Astrocyte (in vitro differentiated cells and primary cell): ENCODE measurements at regions not wholly inside any gene's neighbourhood (a gene's known extent, or its start where the extent isn't known, plus 50 kb on each side); places are given as distances from the start of the nearest gene placed in this dataset.

Experiments used
- DNase-seq: peaks from one replicate; pipeline ENCODE4 v3.0.0-alpha.2; 2010; ENCODE audit warnings: low read depth
- FAIRE-seq: peaks from 2 replicates; lab custom pipeline; 2011; peaks lifted over from hg19 to GRCh38; lab: Jason Lieb, UNC
- H2AFZ ChIP-seq: 2 replicates; pipeline ENCODE4 v1.6.0; 2012; ENCODE audit warnings: low read depth, low read length, inconsistent platforms
- H3K27ac ChIP-seq: 2 replicates; pipeline ENCODE4 v1.5.1; 2011; ENCODE audit warnings: low read depth, low read length, inconsistent platforms
- H3K27me3 ChIP-seq: 2 replicates; pipeline ENCODE4 v1.6.0; 2011; ENCODE audit warnings: low read length, inconsistent platforms; ENCODE audit not compliant: insufficient read depth
- H3K36me3 ChIP-seq: 2 replicates; pipeline ENCODE4 v1.5.1; 2011; ENCODE audit warnings: low read length, inconsistent platforms; ENCODE audit not compliant: insufficient read depth
- H3K4me1 ChIP-seq: 2 replicates; pipeline ENCODE4 v1.5.1; 2011; ENCODE audit warnings: low read length, inconsistent platforms; ENCODE audit not compliant: insufficient read depth
- H3K4me2 ChIP-seq: 2 replicates; pipeline ENCODE4 v1.6.0; 2012; ENCODE audit warnings: low read length, inconsistent platforms
- H3K4me3 ChIP-seq: 2 replicates; pipeline ENCODE4 v1.5.1; 2011; ENCODE audit warnings: low read depth, mild to moderate bottlenecking, low read length, inconsistent platforms; ENCODE audit not compliant: insufficient read depth
- H3K79me2 ChIP-seq: 2 replicates; pipeline ENCODE4 v1.6.0; 2012; ENCODE audit warnings: mild to moderate bottlenecking, low read length, inconsistent platforms; ENCODE audit not compliant: insufficient read depth
- H3K9ac ChIP-seq: 2 replicates; pipeline ENCODE4 v1.6.0; 2012; ENCODE audit warnings: mild to moderate bottlenecking, low read length, inconsistent platforms
- H3K9me3 ChIP-seq: 2 replicates; pipeline ENCODE4 v1.5.1; 2012; ENCODE audit warnings: low read depth, mild to moderate bottlenecking, low read length, inconsistent platforms; ENCODE audit not compliant: insufficient read depth
- H4K20me1 ChIP-seq: 2 replicates; pipeline ENCODE4 v1.6.0; 2012; ENCODE audit warnings: low read length, inconsistent platforms; ENCODE audit not compliant: insufficient read depth
- H3K27ac Mint-ChIP-seq: one replicate; pipeline ENCODE4 v1.8.0; 2021; ENCODE audit warnings: mild to moderate bottlenecking, mixed read lengths; ENCODE audit not compliant: unreplicated experiment
- H3K27me3 Mint-ChIP-seq: one replicate; pipeline ENCODE4 v1.8.0; 2021; ENCODE audit warnings: low read depth, mixed read lengths; ENCODE audit not compliant: unreplicated experiment
- H3K36me3 Mint-ChIP-seq: one replicate; pipeline ENCODE4 v1.8.0; 2021; ENCODE audit warnings: low read depth, mixed read lengths; ENCODE audit not compliant: unreplicated experiment
- H3K4me1 Mint-ChIP-seq: one replicate; pipeline ENCODE4 v1.8.0; 2021; ENCODE audit warnings: low read depth, mixed read lengths; ENCODE audit not compliant: unreplicated experiment
- H3K4me3 Mint-ChIP-seq: one replicate; pipeline ENCODE4 v1.8.0; 2021; ENCODE audit warnings: mild to moderate bottlenecking, moderate library complexity, mixed read lengths; ENCODE audit not compliant: unreplicated experiment
- H3K9me3 Mint-ChIP-seq: one replicate; pipeline ENCODE4 v1.8.0; 2021; ENCODE audit warnings: mild to moderate bottlenecking, mixed read lengths; ENCODE audit not compliant: unreplicated experiment
- CTCF ChIP-seq: IDR thresholded peaks from 2 replicates; pipeline ENCODE4 v1.5.1; 2011; ENCODE audit warnings: low read depth, mild to moderate bottlenecking, inconsistent platforms, low read length, moderate library complexity; ENCODE audit not compliant: insufficient read depth
- EZH2 ChIP-seq: IDR thresholded peaks from 2 replicates; pipeline ENCODE4 v1.6.1; 2012; ENCODE audit warnings: mild to moderate bottlenecking, low read length, inconsistent platforms; ENCODE audit not compliant: insufficient read depth

GRCh38 chr2:153543635-153544071, 65.1 kb upstream of the RPRM start:
- H3K4me2 ChIP-seq, result no peak overlapping the region
- H3K27ac ChIP-seq, result no peak overlapping the region
- FAIRE-seq, result no peak

GRCh38 chr2:153546358-153546757, 67.8 kb upstream of the RPRM start:
- no peaks in the 10 kb centered on the region for H3K27me3 ChIP-seq
- no peaks in the 10 kb centered on the region for H3K36me3 ChIP-seq
- DNase-seq, result no peak
- H3K27ac Mint-ChIP-seq, result no peak overlapping the region
- TF ChIP-seq EZH2 (no peak), CTCF (no peak)
- no peak overlapping the region for H2AFZ ChIP-seq
- no peaks in the 10 kb centered on the region for H3K27me3 Mint-ChIP-seq
- H3K79me2 ChIP-seq, result no peaks in the 10 kb centered on the region
- H3K9me3 Mint-ChIP-seq, result no peaks in the 10 kb centered on the region
- no peak for FAIRE-seq
- H3K27ac ChIP-seq, result no peak overlapping the region
- peaks cover 4% of the 10 kb centered on the region for H3K4me1 Mint-ChIP-seq
- no peaks in the 10 kb centered on the region for H3K36me3 Mint-ChIP-seq
- no peaks in the 10 kb centered on the region for H3K9me3 ChIP-seq
- no peak overlapping the region for H3K9ac ChIP-seq
- no peaks in the 10 kb centered on the region for H3K4me1 ChIP-seq
- no peak overlapping the region for H3K4me2 ChIP-seq
- H3K4me3 Mint-ChIP-seq, result no peak overlapping the region
- H4K20me1 ChIP-seq, result no peaks in the 10 kb centered on the region
- no peak overlapping the region for H3K4me3 ChIP-seq

More at GRCh38 chr2:153543635-153544071, 65.1 kb upstream of the RPRM start:
- no peak overlapping the region for H3K9ac ChIP-seq
- DNase-seq, result no peak
- H3K36me3 ChIP-seq, result no peaks in the 10 kb centered on the region
- peaks cover 4% of the 10 kb centered on the region for H3K9me3 Mint-ChIP-seq
- no peak overlapping the region for H3K4me3 ChIP-seq
- H3K27me3 ChIP-seq, result no peaks in the 10 kb centered on the region
- no peaks in the 10 kb centered on the region for H3K27me3 Mint-ChIP-seq
- H3K9me3 ChIP-seq, result no peaks in the 10 kb centered on the region
- no peaks in the 10 kb centered on the region for H4K20me1 ChIP-seq
- H3K4me3 Mint-ChIP-seq, result no peak overlapping the region
- H2AFZ ChIP-seq, result no peak overlapping the region
- TF ChIP-seq EZH2 (no peak), CTCF (no peak)
- no peak overlapping the region for H3K27ac Mint-ChIP-seq
- H3K79me2 ChIP-seq, result no peaks in the 10 kb centered on the region
- no peaks in the 10 kb centered on the region for H3K36me3 Mint-ChIP-seq
- no peaks in the 10 kb centered on the region for H3K4me1 ChIP-seq
- peaks cover 4% of the 10 kb centered on the region for H3K4me1 Mint-ChIP-seq

- H3K36me3 Mint-ChIP-seq, result no peaks in the 10 kb centered on the region
Observed at GRCh38 chr2:153548536-153548935, 70.0 kb upstream of the RPRM start.

More at GRCh38 chr2:153548536-153548935, 70.0 kb upstream of the RPRM start:
- Histone ChIP-seq H3K9ac (no peak overlapping the region), H3K9me3 (no peaks in the 10 kb centered on the region), H3K79me2 (no peaks in the 10 kb centered on the region), H3K4me1 (no peaks in the 10 kb centered on the region), H3K4me2 (no peak overlapping the region), H2AFZ (no peak overlapping the region), H3K27me3 (no peaks in the 10 kb centered on the region), H4K20me1 (no peaks in the 10 kb centered on the region), H3K27ac (no peak overlapping the region), H3K36me3 (no peaks in the 10 kb centered on the region), H3K4me3 (no peak overlapping the region)
- FAIRE-seq (no peak), DNase-seq (no peak)
- Mint-ChIP-seq H3K4me3 (no peak overlapping the region), H3K9me3 (peaks cover 2% of the 10 kb centered on the region), H3K27me3 (no peaks in the 10 kb centered on the region), H3K4me1 (peaks cover 3% of the 10 kb centered on the region), H3K27ac (no peak overlapping the region)
- TF ChIP-seq CTCF (no peak), EZH2 (no peak)
